GM12874 (cell line): ENCODE measurements at regions not wholly inside any gene's neighbourhood (a gene's known extent, or its start where the extent isn't known, plus 50 kb on each side); places are given as distances from the start of the nearest gene placed in this dataset.

Experiments used
- CTCF ChIP-seq: IDR thresholded peaks from 2 replicates; pipeline ENCODE4 v1.5.1; 2011; ENCODE audit warnings: low read depth, mild to moderate bottlenecking, control low read depth, low read length, moderate library complexity; ENCODE audit not compliant: insufficient read depth

GRCh38 chr5:82448374-82448773, 170.2 kb upstream of the RPS23 start:
- TF ChIP-seq CTCF = no peak

GRCh38 chr5:82447913-82448312, 169.8 kb upstream of the RPS23 start:
- no peak for TF ChIP-seq CTCF

GRCh38 chr5:82446809-82447208, 168.7 kb upstream of the RPS23 start:
- TF ChIP-seq CTCF = no peak

GRCh38 chr5:82445726-82446335, 167.7 kb upstream of the RPS23 start:
- TF ChIP-seq CTCF = no peak

- no peak for TF ChIP-seq CTCF
Observed at GRCh38 chr5:82439750-82440445, 161.7 kb upstream of the RPS23 start.

GRCh38 chr5:82436291-82436690, 158.1 kb upstream of the RPS23 start:
- no peak for TF ChIP-seq CTCF

GRCh38 chr5:82426464-82427154, 148.5 kb upstream of the RPS23 start:
- TF ChIP-seq CTCF = no peak
